HS-5 (cell line): ENCODE measurements at regions not wholly inside any gene's neighbourhood (a gene's known extent, or its start where the extent isn't known, plus 50 kb on each side); places are given as distances from the start of the nearest gene placed in this dataset.

Experiments used
- DNase-seq: peaks from one replicate; pipeline ENCODE4 v3.0.0-alpha.2; 2012; ENCODE audit warnings: low read depth

GRCh38 chr3:135800071-135800549 lies 165.4 kb upstream of the PPP2R3A start:
- no peak for DNase-seq

GRCh38 chr3:135801018-135801417 lies 164.5 kb upstream of the PPP2R3A start:
- DNase-seq: no peak

GRCh38 chr3:135802171-135802570 lies 163.4 kb upstream of the PPP2R3A start:
- no peak for DNase-seq

GRCh38 chr3:135803028-135803692 lies 162.4 kb upstream of the PPP2R3A start:
- no peak for DNase-seq

- no peak for DNase-seq
Observed at GRCh38 chr3:135805752-135806151, 159.8 kb upstream of the PPP2R3A start.

GRCh38 chr3:135806317-135806716 lies 159.2 kb upstream of the PPP2R3A start:
- no peak for DNase-seq

- no peak for DNase-seq
Observed at GRCh38 chr3:135807879-135808278, 157.6 kb upstream of the PPP2R3A start.

- DNase-seq: no peak
Observed at GRCh38 chr3:135809021-135809634, 156.4 kb upstream of the PPP2R3A start.

GRCh38 chr3:135811651-135812050 lies 153.9 kb upstream of the PPP2R3A start:
- DNase-seq: no peak

GRCh38 chr3:135812057-135812456 lies 153.5 kb upstream of the PPP2R3A start:
- DNase-seq: no peak

- no peak for DNase-seq
Observed at GRCh38 chr3:135834465-135834864, 131.1 kb upstream of the PPP2R3A start.

- DNase-seq: no peak
Observed at GRCh38 chr3:135837977-135838631, 127.4 kb upstream of the PPP2R3A start.

GRCh38 chr3:135840436-135840835 lies 125.1 kb upstream of the PPP2R3A start:
- DNase-seq: no peak

GRCh38 chr3:135844386-135844785 lies 121.1 kb upstream of the PPP2R3A start:
- no peak for DNase-seq

- no peak for DNase-seq
Observed at GRCh38 chr3:135848051-135848450, 117.5 kb upstream of the PPP2R3A start.

- DNase-seq: no peak
Observed at GRCh38 chr3:135849827-135850226, 115.7 kb upstream of the PPP2R3A start.

- DNase-seq: peak; percentile 14
Observed at GRCh38 chr3:135851201-135852081, 114.1 kb upstream of the PPP2R3A start.

- no peak for DNase-seq
Observed at GRCh38 chr3:135853981-135854380, 111.5 kb upstream of the PPP2R3A start.

GRCh38 chr3:135860761-135861160 lies 104.8 kb upstream of the PPP2R3A start:
- DNase-seq: no peak

GRCh38 chr3:135862361-135862760 lies 103.2 kb upstream of the PPP2R3A start:
- DNase-seq: no peak

- no peak for DNase-seq
Observed at GRCh38 chr3:135864060-135864459, 101.5 kb upstream of the PPP2R3A start.

GRCh38 chr3:135865085-135865484 lies 100.4 kb upstream of the PPP2R3A start:
- DNase-seq: peak; percentile 22
